ENCODE measurements at regions not wholly inside any gene's neighbourhood (a gene's known extent, or its start where the extent isn't known, plus 50 kb on each side); places are given as distances from the start of the nearest gene placed in this dataset.

- TF ChIP-seq CTCF (IDR thresholded peaks at IDR 0.05) (no peak), POLR2A (IDR thresholded peaks at IDR 0.05) (no peak), POLR2AphosphoS5 (IDR thresholded peaks at IDR 0.05) (no peak)
Measured at GRCh38 chr11:69976794-69977193, 101.3 kb upstream of the ANO1 start.

Data from breast epithelium (tissue), 3 donors.